ENCODE measurements at regions not wholly inside any gene's neighbourhood (a gene's known extent, or its start where the extent isn't known, plus 50 kb on each side); places are given as distances from the start of the nearest gene placed in this dataset.

DNA sequence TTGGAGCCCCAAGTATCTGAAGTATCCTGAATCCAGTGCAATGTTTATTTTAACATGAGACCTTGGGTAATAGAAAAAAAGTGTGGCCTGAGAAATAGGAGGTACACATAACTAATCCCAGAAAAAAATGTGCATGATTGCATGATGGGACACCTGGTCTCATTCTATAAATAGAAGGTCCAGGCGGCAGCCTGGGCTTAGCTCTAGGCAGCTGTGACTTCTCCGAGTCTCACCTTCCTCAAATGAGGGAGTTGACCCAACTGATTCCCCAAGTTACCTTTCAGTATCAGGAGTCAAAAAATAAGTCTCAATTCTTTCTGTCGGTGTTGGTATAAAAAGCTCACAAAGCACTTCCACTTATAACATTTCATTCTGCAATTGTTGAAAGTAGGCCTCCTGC, 65.9 kb upstream of the CCDC190 start:
- TF ChIP-seq, protein P1, sequence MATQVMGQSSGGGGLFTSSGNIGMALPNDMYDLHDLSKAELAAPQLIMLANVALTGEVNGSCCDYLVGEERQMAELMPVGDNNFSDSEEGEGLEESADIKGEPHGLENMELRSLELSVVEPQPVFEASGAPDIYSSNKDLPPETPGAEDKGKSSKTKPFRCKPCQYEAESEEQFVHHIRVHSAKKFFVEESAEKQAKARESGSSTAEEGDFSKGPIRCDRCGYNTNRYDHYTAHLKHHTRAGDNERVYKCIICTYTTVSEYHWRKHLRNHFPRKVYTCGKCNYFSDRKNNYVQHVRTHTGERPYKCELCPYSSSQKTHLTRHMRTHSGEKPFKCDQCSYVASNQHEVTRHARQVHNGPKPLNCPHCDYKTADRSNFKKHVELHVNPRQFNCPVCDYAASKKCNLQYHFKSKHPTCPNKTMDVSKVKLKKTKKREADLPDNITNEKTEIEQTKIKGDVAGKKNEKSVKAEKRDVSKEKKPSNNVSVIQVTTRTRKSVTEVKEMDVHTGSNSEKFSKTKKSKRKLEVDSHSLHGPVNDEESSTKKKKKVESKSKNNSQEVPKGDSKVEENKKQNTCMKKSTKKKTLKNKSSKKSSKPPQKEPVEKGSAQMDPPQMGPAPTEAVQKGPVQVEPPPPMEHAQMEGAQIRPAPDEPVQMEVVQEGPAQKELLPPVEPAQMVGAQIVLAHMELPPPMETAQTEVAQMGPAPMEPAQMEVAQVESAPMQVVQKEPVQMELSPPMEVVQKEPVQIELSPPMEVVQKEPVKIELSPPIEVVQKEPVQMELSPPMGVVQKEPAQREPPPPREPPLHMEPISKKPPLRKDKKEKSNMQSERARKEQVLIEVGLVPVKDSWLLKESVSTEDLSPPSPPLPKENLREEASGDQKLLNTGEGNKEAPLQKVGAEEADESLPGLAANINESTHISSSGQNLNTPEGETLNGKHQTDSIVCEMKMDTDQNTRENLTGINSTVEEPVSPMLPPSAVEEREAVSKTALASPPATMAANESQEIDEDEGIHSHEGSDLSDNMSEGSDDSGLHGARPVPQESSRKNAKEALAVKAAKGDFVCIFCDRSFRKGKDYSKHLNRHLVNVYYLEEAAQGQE (IDR thresholded peaks at IDR 0.05; ENCODE audit: low read depth) = no peak
- TF ChIP-seq MAX (IDR thresholded peaks at IDR 0.05) (no peak), USF1 (IDR thresholded peaks at IDR 0.05) (no peak), NFIC (IDR thresholded peaks at IDR 0.05) (no peak), TCF12 (IDR thresholded peaks at IDR 0.05; ENCODE audit: low read depth) (no peak), CEBPB (IDR thresholded peaks at IDR 0.05) (no peak), YY1 (IDR thresholded peaks at IDR 0.05; ENCODE audit: low read depth) (no peak), CREB1 (IDR thresholded peaks at IDR 0.05; ENCODE audit: low read depth) (no peak)
